ENCODE measurements at regions not wholly inside any gene's neighbourhood (a gene's known extent, or its start where the extent isn't known, plus 50 kb on each side); places are given as distances from the start of the nearest gene placed in this dataset.

GRCh38 chr1:4531842-4532241 lies 122.6 kb upstream of the AJAP1 start:
- Histone ChIP-seq H3K79me2 (ENCODE audit: control insufficient read depth, low read length) (no peaks in the 10 kb centered on the region), H3K36me3 (ENCODE audit: control insufficient read depth, low read length) (no peaks in the 10 kb centered on the region), H3K4me3 (ENCODE audit: low read length) (no peak overlapping the region), H3F3A (ENCODE audit: control insufficient read depth, insufficient read depth) (no peaks in the 10 kb centered on the region), H3K9me2 (replicated peaks; ENCODE audit: control insufficient read depth, low read length) (no peaks in the 10 kb centered on the region), H3K27ac (ENCODE audit: low read depth, low read length) (no peak overlapping the region), H3K9me3 (ENCODE audit: control insufficient read depth, insufficient read depth, low read length) (no peaks in the 10 kb centered on the region), H3K27me3 (ENCODE audit: control insufficient read depth, low read length) (no peaks in the 10 kb centered on the region), H3K4me2 (ENCODE audit: low read length) (no peak overlapping the region), H3K4me1 (ENCODE audit: control insufficient read depth, low read length) (no peaks in the 10 kb centered on the region), H4K20me1 (ENCODE audit: control insufficient read depth, insufficient read depth, low read depth, low read length) (no peaks in the 10 kb centered on the region)
- TF ChIP-seq CTCF (IDR thresholded peaks at IDR 0.05; ENCODE audit: low read depth, low read length, poor library complexity, severe bottlenecking) (no peak), EZH2phosphoT487 (IDR thresholded peaks at IDR 0.05; ENCODE audit: borderline replicate concordance, low read length) (no peak)

- Histone ChIP-seq H4K20me1 (ENCODE audit: control insufficient read depth, insufficient read depth, low read depth, low read length) (no peaks in the 10 kb centered on the region), H3K9me3 (ENCODE audit: control insufficient read depth, insufficient read depth, low read length) (no peaks in the 10 kb centered on the region), H3K9me2 (replicated peaks; ENCODE audit: control insufficient read depth, low read length) (no peaks in the 10 kb centered on the region), H3K27me3 (ENCODE audit: control insufficient read depth, low read length) (no peaks in the 10 kb centered on the region), H3K4me2 (ENCODE audit: low read length) (no peak overlapping the region), H3K4me3 (ENCODE audit: low read length) (no peak overlapping the region), H3K27ac (ENCODE audit: low read depth, low read length) (no peak overlapping the region), H3K79me2 (ENCODE audit: control insufficient read depth, low read length) (no peaks in the 10 kb centered on the region), H3K4me1 (ENCODE audit: control insufficient read depth, low read length) (no peaks in the 10 kb centered on the region), H3F3A (ENCODE audit: control insufficient read depth, insufficient read depth) (no peaks in the 10 kb centered on the region), H3K36me3 (ENCODE audit: control insufficient read depth, low read length) (no peaks in the 10 kb centered on the region)
- TF ChIP-seq EZH2phosphoT487 (IDR thresholded peaks at IDR 0.05; ENCODE audit: borderline replicate concordance, low read length) (no peak), CTCF (IDR thresholded peaks at IDR 0.05; ENCODE audit: low read depth, low read length, poor library complexity, severe bottlenecking) (no peak)
These were observed 121.8 kb upstream of the AJAP1 start for GRCh38 chr1:4532656-4533055.

- H3K36me3 ChIP-seq (ENCODE audit: control insufficient read depth, low read length), result no peaks in the 10 kb centered on the region
- no peaks in the 10 kb centered on the region for H3K4me1 ChIP-seq (ENCODE audit: control insufficient read depth, low read length)
- no peaks in the 10 kb centered on the region for H4K20me1 ChIP-seq (ENCODE audit: control insufficient read depth, insufficient read depth, low read depth, low read length)
- no peaks in the 10 kb centered on the region; the same call in 1 of the 2 replicates for H3K9me3 ChIP-seq (ENCODE audit: control insufficient read depth, insufficient read depth, low read length)
- no peaks in the 10 kb centered on the region for H3K9me2 ChIP-seq (replicated peaks; ENCODE audit: control insufficient read depth, low read length)
- H3K27ac ChIP-seq (ENCODE audit: low read depth, low read length), result no peak overlapping the region
- H3K27me3 ChIP-seq (ENCODE audit: control insufficient read depth, low read length), result 0 out of 2 replicates have a peak, but pooled peaks cover 4% of the 10 kb centered on the region
- H3K4me3 ChIP-seq (ENCODE audit: low read length), result no peak overlapping the region
- no peak overlapping the region for H3K4me2 ChIP-seq (ENCODE audit: low read length)
- TF ChIP-seq EZH2phosphoT487 (IDR thresholded peaks at IDR 0.05; ENCODE audit: borderline replicate concordance, low read length), result no peak
- no peak for TF ChIP-seq CTCF (IDR thresholded peaks at IDR 0.05; ENCODE audit: low read depth, low read length, poor library complexity, severe bottlenecking)
- no peaks in the 10 kb centered on the region for H3K79me2 ChIP-seq (ENCODE audit: control insufficient read depth, low read length)
- no peaks in the 10 kb centered on the region for H3F3A ChIP-seq (ENCODE audit: control insufficient read depth, insufficient read depth)
These were observed 107.5 kb upstream of the AJAP1 start for GRCh38 chr1:4546911-4547310.

GRCh38 chr1:4549930-4550329 lies 104.5 kb upstream of the AJAP1 start:
- H3K4me2 ChIP-seq (ENCODE audit: low read length), result no peak overlapping the region
- no peaks in the 10 kb centered on the region for H3K27me3 ChIP-seq (ENCODE audit: control insufficient read depth, low read length)
- TF ChIP-seq EZH2phosphoT487 (IDR thresholded peaks at IDR 0.05; ENCODE audit: borderline replicate concordance, low read length) (no peak), CTCF (IDR thresholded peaks at IDR 0.05; ENCODE audit: low read depth, low read length, poor library complexity, severe bottlenecking) (no peak)
- no peaks in the 10 kb centered on the region for H3K4me1 ChIP-seq (ENCODE audit: control insufficient read depth, low read length)
- H3K9me2 ChIP-seq (replicated peaks; ENCODE audit: control insufficient read depth, low read length), result no peaks in the 10 kb centered on the region
- H4K20me1 ChIP-seq (ENCODE audit: control insufficient read depth, insufficient read depth, low read depth, low read length), result no peaks in the 10 kb centered on the region
- no peak overlapping the region for H3K4me3 ChIP-seq (ENCODE audit: low read length)
- H3K79me2 ChIP-seq (ENCODE audit: control insufficient read depth, low read length), result no peaks in the 10 kb centered on the region
- H3K36me3 ChIP-seq (ENCODE audit: control insufficient read depth, low read length), result no peaks in the 10 kb centered on the region
- no peaks in the 10 kb centered on the region for H3F3A ChIP-seq (ENCODE audit: control insufficient read depth, insufficient read depth)
- H3K9me3 ChIP-seq (ENCODE audit: control insufficient read depth, insufficient read depth, low read length), result no peaks in the 10 kb centered on the region
- H3K27ac ChIP-seq (ENCODE audit: low read depth, low read length), result no peak overlapping the region

All from DOHH2 (cell line).